Smooth muscle cell (in vitro differentiated cells): ENCODE measurements at regions not wholly inside any gene's neighbourhood (a gene's known extent, or its start where the extent isn't known, plus 50 kb on each side); places are given as distances from the start of the nearest gene placed in this dataset.
A peak's percentile ranks its signal among the peaks of the same experiment; 100 is the strongest.

ENCODE experiments used
- DNase-seq: peaks from one replicate; lab custom pipeline; 2025; ENCODE audit not compliant: unreplicated experiment; lab: John Stamatoyannopoulos, UW
- H2AFZ ChIP-seq: fragments of 200-600 bp; sonication (generic); 2 replicates; pipeline ENCODE4 v1.6.0; 2016; ENCODE audit warnings: antibody characterized with exemption, low read depth, mild to moderate bottlenecking
- H3F3A ChIP-seq: fragments of 200-600 bp; sonication (generic); 2 replicates; pipeline ENCODE4 v1.6.0; 2017; ENCODE audit warnings: antibody characterized with exemption, low read depth
- H3K27ac ChIP-seq: fragments of 200-600 bp; sonication (generic); 2 replicates; pipeline ENCODE4 v1.5.1; 2016; ENCODE audit warnings: low read depth, mild to moderate bottlenecking
- H3K27me3 ChIP-seq: fragments of 200-600 bp; sonication (generic); 2 replicates; pipeline ENCODE4 v1.6.1; 2016; ENCODE audit warnings: low read depth, mild to moderate bottlenecking
- H3K36me3 ChIP-seq: fragments of 200-600 bp; sonication (generic); 2 replicates; pipeline ENCODE4 v1.5.1; 2016; ENCODE audit warnings: low read depth
- H3K4me1 ChIP-seq: fragments of 200-600 bp; sonication (generic); 2 replicates; pipeline ENCODE4 v1.5.1; 2016; ENCODE audit warnings: low read depth
- H3K4me2 ChIP-seq: fragments of 200-600 bp; sonication (generic); 2 replicates; pipeline ENCODE4 v1.6.0; 2016; ENCODE audit warnings: mild to moderate bottlenecking
- H3K4me3 ChIP-seq: fragments of 200-600 bp; sonication (generic); 2 replicates; pipeline ENCODE4 v1.5.1; 2016; ENCODE audit warnings: mild to moderate bottlenecking
- H3K79me2 ChIP-seq: fragments of 200-600 bp; sonication (generic); 2 replicates; pipeline ENCODE4 v1.6.0; 2016; ENCODE audit warnings: low read depth, mild to moderate bottlenecking
- H3K9ac ChIP-seq: fragments of 200-600 bp; sonication (generic); 2 replicates; pipeline ENCODE4 v1.6.0; 2016; ENCODE audit warnings: low read depth
- H3K9me3 ChIP-seq: fragments of 200-600 bp; sonication (generic); replicated peaks from 2 replicates; pipeline ENCODE4 v1.5.1; 2016; ENCODE audit warnings: low read depth
- H4K20me1 ChIP-seq: fragments of 200-600 bp; sonication (generic); 2 replicates; pipeline ENCODE4 v1.6.0; 2016; ENCODE audit warnings: low read depth
- CTCF ChIP-seq: fragments of 200-600 bp; sonication (generic); IDR thresholded peaks from 2 replicates; pipeline ENCODE4 v1.5.1; 2017; ENCODE audit warnings: borderline replicate concordance, mild to moderate bottlenecking, antibody characterized with exemption; ENCODE audit not compliant: insufficient read depth, poor library complexity, severe bottlenecking
- WGBS: methylation state at CpG from one replicate; pipeline ENCODE4 v1.1.7; 2016; ENCODE audit warnings: low lambda C conversion rate; 5-methylcytosine and 5-hydroxymethylcytosine counted together

DNA sequence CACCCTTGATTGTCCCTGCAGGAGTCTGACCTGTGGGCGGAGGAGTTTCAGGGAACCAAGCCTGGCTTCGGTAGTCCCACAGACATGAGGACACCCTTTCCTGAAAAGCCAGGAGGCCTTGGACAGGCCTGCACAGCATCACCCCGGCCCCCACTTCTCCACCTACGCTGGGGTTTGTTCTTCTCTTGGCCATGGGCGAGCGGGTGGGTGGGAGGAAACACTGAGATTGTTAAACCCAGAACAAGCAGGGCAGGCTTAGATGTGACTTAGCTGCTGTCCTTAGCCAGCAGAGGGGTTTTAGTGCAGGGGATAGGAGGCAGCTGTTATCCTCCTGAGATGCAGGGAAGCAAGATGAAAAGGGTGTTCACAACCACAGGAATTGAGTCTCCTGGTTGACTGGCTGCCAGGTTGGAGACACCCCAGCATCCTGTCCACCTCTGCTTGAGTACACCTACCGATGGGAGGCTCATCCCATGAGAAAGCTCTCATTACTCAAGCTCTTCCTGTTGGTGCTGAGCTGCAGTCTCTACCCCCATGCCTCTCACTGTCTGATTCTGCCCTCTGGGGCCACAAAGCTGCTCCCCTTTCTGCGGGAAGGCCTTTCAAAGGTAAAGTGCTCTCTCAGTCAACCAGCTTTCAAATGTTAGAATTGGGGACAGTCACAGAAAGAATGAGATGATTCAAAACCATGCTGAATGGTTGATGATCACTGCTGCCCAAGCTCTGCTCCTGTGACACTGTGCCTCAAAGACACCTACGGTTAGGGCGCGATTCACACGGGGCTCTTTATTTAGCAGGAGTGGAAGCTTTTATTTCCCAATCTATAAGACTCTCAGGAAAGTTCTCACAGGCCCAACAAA is 86.3 kb downstream of the IRF2BPL start:
- Histone ChIP-seq H3K79me2 (no peaks in the 10 kb centered on the region), H3K4me3 (no peak overlapping the region), H3K9ac (no peak overlapping the region), H3K27ac (peak overlapping the region; percentile 44), H3K4me1 (peaks cover 29% of the 10 kb centered on the region), H3K4me2 (no peak overlapping the region), H3K36me3 (no peaks in the 10 kb centered on the region), H2AFZ (no peak overlapping the region), H3F3A (peaks cover 7% of the 10 kb centered on the region), H3K27me3 (no peaks in the 10 kb centered on the region), H3K9me3 (no peaks in the 10 kb centered on the region), H4K20me1 (no peaks in the 10 kb centered on the region)
- 44% methylated on average over 12 of the region's 12 CpGs for WGBS
- DNase-seq: no peak
- TF ChIP-seq CTCF: no peak

DNA sequence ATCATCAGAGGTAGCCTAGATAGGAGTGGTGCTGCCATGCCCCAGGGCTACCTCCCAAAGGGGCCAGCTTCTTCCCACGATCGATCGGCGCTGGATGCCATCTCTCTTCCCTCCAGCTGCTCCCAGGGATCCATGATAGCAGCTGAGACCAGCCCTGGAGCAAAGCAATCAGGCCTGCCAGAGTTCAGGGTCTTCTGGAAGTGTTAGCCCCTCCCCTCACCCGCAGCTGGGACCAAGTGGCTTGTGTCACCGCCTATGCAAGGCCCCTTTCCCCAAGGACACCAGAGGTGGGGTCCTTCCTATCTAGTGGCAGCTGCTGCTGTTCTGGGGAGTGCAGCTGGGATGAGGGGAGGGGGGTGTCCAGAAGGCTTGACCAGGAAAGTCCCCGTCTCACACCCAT is 87.0 kb downstream of the IRF2BPL start:
- H2AFZ ChIP-seq: no peak overlapping the region

DNA sequence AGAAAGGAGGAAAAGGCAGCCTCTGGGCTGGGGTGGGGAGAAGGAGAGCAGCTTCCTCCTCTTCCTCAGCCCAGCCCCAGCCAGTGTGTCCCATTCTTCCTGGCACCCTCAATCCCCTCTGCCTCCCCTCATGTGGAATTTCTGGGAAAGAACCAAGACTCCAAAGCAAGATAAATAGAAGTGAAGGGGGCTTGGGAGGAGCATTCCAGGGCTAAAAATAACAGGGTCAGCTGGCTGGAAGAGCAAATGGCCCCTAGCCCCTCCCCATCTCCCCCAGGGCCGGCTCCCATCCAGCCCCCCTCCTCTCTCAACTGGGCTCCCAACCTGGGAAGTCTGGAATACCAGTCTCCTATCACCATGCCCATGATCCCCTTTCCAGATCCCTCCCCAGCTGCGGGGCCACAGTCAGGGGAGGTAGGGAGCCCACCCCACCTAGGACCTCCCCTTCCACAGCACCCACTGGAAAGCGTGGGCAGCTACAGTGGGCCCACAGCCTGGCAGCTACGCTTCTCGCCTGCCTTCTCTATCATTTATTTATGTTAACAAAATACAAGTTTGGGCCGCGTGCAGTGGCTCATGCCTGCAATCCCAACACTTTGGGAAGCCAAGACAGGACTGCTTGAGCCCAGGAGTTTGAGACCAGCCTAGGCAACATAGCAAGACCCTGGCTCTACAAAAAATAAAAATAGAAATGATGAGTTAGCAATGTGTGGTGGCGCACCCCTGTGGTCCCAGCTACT is 88.3 kb downstream of the IRF2BPL start:
- TF ChIP-seq CTCF: no peak
- Histone ChIP-seq H3K9me3 (no peaks in the 10 kb centered on the region), H3K4me3 (no peak overlapping the region), H3K9ac (no peak overlapping the region), H3K79me2 (no peaks in the 10 kb centered on the region), H3F3A (peaks cover 11% of the 10 kb centered on the region), H4K20me1 (no peaks in the 10 kb centered on the region), H3K36me3 (no peaks in the 10 kb centered on the region), H3K27ac (peak overlapping the region; percentile 47), H2AFZ (peak overlapping the region; percentile 4), H3K27me3 (no peaks in the 10 kb centered on the region), H3K4me2 (no peak overlapping the region), H3K4me1 (peaks cover 24% of the 10 kb centered on the region)
- WGBS: 46% methylated on average over 8 of the region's 8 CpGs
- DNase-seq: no peak

More for the DNA sequence above, 87.0 kb downstream of the IRF2BPL start:
- Histone ChIP-seq H3K4me1 (peaks cover 24% of the 10 kb centered on the region), H3K9ac (no peak overlapping the region), H3K9me3 (no peaks in the 10 kb centered on the region), H3K27ac (peak overlapping the region; percentile 44), H4K20me1 (no peaks in the 10 kb centered on the region), H3K27me3 (no peaks in the 10 kb centered on the region), H3K79me2 (no peaks in the 10 kb centered on the region), H3F3A (peaks cover 11% of the 10 kb centered on the region), H3K4me2 (no peak overlapping the region), H3K36me3 (no peaks in the 10 kb centered on the region), H3K4me3 (no peak overlapping the region)
- TF ChIP-seq CTCF: no peak
- WGBS: 55% methylated on average over 7 of the region's 7 CpGs
- no peak for DNase-seq
